GM19395 (cell line): ENCODE measurements at regions not wholly inside any gene's neighbourhood (a gene's known extent, or its start where the extent isn't known, plus 50 kb on each side); places are given as distances from the start of the nearest gene placed in this dataset.

Experiments used
- ATAC-seq: cut with Tn5 transposase; IDR thresholded peaks from one replicate; pipeline ENCODE4 v1.9.1; 2021; ENCODE audit warnings: mild to moderate bottlenecking, moderate library complexity; ENCODE audit not compliant: unreplicated experiment

- no peak for ATAC-seq
Measured at GRCh38 chr18:45556222-45556621, 59.1 kb upstream of the SLC14A2 start.

- no peak for ATAC-seq
Measured at GRCh38 chr18:45557287-45557686, 58.0 kb upstream of the SLC14A2 start.

GRCh38 chr18:45557779-45558178 is 57.5 kb upstream of the SLC14A2 start:
- no peak for ATAC-seq

- ATAC-seq: no peak
Measured at GRCh38 chr18:45559258-45559657, 56.0 kb upstream of the SLC14A2 start.

GRCh38 chr18:45560870-45561269 is 54.4 kb upstream of the SLC14A2 start:
- no peak for ATAC-seq

- no peak for ATAC-seq
Measured at GRCh38 chr18:45562567-45563479, 52.5 kb upstream of the SLC14A2 start.

GRCh38 chr18:45565280-45565970 is 49.9 kb upstream of the SLC14A2 start:
- no peak for ATAC-seq
